Left colon (tissue), 2 donors: ENCODE measurements at regions not wholly inside any gene's neighbourhood (a gene's known extent, or its start where the extent isn't known, plus 50 kb on each side); places are given as distances from the start of the nearest gene placed in this dataset.
A peak's percentile ranks its signal among the peaks of the same experiment; 100 is the strongest.
"Not testable (repeated sequence)": the region's sequence is repeated elsewhere in the genome, so short reads cannot be mapped to it uniquely, and the experiment has no call there.

Experiments used
- ATAC-seq: fragments of 200-7000 bp; cut with Tn5 transposase; one replicate; pipeline ENCODE4 v1.9.1; 2020; ENCODE audit warnings: mild to moderate bottlenecking, moderate library complexity
- DNase-seq, 2 donors: peaks; one replicate each; pipeline ENCODE4 v3.0.0-alpha.2; 2020
- intact Hi-C, 2 donors: fragments of 100-400 bp; cut with DNase I in 1 of 2; cut with micrococcal nuclease in 1 of 2; formaldehyde crosslinking; loops; one replicate each; pipeline versions ENCODE4 v1.11.2 to v1.14.0; 2022; cut with DNase I, micrococcal nuclease
- donor health status: DM: no; HTN: no; CAD: no.
- donor health status: DM: yes; HTN: yes; CAD: no.

DNA sequence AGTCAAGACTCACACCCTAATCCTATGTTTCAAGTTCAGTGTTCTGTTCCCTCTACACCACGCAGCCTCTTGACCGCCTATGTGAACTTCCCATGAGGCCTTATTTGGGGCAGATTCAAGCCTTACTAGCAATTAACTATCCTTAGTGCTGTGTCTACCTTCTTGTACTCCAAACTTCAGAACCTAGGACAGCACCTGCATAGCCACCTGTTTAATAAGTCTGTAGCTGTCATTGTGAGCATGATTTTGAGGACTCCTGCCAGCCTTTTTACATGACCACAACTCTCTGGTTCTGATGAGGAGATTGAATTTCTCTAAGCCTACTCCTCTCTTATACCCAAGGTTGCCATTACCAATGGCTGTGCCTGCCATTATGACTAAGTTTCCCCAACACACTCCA is 50.8 kb upstream of the PCSK1 start:
- DNase-seq, result no peak
- peak; percentile 37 for ATAC-seq
- intact Hi-C loops, result no loop called here

- intact Hi-C loops, result no loop called here
- DNase-seq (no peak), ATAC-seq (no peak)
Measured at GRCh38 chr5:96487859-96488258, 54.8 kb upstream of the PCSK1 start.

DNA sequence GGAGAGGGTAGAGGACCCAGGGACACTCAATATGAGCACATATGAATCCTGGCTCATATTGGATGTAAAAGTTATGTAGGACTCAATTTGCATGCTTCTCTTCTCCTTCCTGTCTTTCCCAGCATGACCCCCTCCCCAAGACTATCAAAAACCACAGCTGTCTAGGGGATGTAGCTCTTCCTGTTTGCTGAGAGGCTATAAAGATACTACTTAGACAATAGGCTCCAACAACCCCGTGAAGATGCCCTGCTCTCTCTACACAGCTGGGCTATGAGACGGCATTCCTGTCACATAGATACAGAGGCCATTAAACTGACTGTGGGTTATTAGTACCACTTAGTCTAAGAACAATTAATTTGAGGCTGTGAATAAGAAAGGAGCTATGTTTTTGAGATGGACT is 56.5 kb upstream of the PCSK1 start:
- no peak for DNase-seq
- ATAC-seq, result no peak
- intact Hi-C loops, result no loop called here

- DNase-seq (no peak), ATAC-seq (no peak)
- intact Hi-C loops, result no loop called here
Measured at GRCh38 chr5:96492459-96493047, 59.5 kb upstream of the PCSK1 start.

GRCh38 chr5:96493219-96493790 is 60.3 kb upstream of the PCSK1 start:
- ATAC-seq, result no peak
- intact Hi-C loops, result no loop called here
- DNase-seq, result no peak

DNA sequence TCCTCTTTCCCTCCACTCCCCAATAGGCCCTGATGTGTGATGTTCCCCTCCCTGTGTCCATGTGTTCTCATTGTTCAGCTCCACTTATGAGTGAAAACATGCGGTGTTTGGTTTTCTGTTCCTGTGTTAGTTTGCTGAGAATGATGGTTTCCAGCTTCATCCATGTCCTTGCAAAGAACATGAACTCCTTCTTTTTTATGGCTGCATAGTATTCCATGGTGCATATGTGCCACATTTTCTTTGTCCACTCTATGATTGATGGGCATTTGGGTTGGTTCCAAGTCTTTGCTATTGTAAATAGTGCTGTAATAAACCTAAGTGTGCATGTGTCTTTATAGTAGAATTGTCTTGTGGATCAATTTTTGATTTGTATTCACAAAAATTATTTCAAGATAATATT is 62.4 kb upstream of the PCSK1 start:
- DNase-seq, ATAC-seq, intact Hi-C loops: not testable (repeated sequence)

DNA sequence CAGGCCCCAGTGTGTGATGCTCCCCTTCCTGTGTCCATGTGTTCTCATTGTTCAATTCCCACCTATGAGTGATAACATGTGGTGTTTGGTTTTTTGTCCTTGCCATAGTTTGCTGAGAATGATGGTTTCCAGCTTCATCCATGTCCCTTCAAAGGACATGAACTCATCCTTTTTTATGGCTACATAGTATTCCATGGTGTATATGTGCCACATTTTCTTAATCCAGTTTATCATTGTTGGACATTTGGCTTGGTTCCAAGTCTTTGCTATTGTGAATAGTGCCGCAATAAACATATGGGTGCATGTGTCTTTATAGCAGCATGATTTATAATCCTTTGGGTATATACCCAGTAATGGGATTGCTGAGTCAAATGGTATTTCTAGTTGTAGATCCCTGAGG is 64.0 kb upstream of the PCSK1 start:
- intact Hi-C loops, DNase-seq, ATAC-seq: not testable (repeated sequence)

GRCh38 chr5:96499753-96500345 is 66.8 kb upstream of the PCSK1 start:
- intact Hi-C loops, result no loop called here
- no peak for ATAC-seq

DNA sequence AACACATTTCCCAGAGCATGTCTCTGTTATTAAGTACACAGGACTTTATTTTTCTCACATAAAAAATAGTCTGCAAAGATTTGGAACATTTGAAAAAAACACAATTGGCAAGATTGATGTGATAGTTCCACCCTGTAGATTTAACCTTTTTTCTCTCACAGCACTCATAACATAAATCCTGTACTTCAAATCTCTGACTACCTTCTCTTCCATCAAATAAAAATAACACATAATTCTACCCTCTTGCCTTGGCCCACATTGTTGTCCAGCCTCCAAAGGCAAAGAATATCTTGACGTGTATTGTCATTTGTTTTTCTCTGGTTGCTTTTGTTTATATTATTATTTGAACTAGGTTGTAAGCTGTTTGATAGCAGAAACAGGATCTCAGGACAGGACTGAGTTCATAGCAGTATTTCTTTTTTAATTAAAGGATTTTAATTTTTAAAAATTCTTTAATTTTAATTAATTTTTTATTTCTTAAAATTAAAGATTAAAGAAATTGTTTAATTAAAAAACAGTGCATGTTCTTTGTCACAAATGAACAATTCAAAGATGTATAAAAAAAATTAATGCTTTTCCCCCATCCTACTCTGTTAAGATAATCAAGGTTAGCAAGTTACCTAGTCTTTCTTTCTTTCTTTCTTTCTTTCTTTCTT is 69.1 kb upstream of the PCSK1 start:
- ATAC-seq (no peak), DNase-seq (no peak)
- intact Hi-C loops, result no loop called here

More at GRCh38 chr5:96499753-96500345, 66.8 kb upstream of the PCSK1 start:
- no peak for DNase-seq

DNA sequence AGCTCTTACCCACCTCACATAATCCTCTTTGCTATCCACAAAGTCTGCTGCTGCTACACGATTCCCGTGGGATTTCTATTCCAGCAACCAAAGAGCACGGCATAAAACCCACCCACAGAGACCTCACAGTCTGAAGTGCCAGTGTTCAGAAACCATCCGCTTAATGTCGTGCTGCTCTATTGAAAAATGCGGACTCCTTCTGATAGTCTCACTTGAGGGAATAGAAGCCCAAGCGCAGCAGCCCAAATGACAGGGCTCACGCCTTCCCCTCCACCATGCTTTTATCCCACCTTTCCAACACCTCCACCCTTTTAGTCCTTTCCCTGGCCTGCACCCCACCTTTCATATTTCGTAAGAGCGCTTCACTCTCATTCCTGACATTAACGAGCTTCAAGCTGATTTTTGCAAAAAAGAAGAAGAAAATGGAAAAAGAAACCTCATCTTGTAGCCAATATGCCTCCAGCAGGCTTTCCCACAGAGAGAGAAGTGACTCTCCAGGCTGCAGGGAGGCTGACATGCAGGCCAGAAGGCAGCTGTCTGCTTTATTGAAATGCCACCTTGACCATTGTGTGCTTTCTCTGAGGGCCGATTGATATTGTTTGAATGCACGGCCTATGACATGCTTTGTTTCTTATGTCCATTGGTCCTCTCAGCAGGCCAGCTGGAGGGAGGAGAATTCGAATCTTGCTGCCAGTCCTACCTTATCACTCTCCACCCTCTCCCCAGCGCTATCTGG is 70.6 kb upstream of the PCSK1 start:
- intact Hi-C loops, result no loop called here
- ATAC-seq, result no peak
- DNase-seq, result no peak

DNA sequence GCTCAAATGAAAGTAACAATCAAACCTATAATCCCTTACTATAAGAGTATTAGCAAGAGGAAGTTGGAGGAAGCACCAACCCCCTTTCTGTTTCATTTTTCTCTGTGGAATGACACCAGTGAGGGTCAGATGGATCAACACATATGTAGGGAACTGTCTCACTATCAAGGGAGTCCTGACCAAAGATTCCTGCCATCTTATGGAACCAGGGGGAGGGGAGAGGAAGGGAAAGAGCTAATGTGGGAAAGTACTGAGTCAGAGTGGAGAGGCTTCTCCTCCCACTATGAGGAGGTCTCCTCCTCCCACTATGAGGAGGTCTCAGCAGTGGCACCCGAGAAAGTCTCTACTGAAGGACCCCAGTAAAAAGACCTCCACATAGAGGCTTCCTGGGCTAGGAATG is 73.3 kb upstream of the PCSK1 start:
- no peak for ATAC-seq
- no peak for DNase-seq
- intact Hi-C loops, result no loop called here

DNA sequence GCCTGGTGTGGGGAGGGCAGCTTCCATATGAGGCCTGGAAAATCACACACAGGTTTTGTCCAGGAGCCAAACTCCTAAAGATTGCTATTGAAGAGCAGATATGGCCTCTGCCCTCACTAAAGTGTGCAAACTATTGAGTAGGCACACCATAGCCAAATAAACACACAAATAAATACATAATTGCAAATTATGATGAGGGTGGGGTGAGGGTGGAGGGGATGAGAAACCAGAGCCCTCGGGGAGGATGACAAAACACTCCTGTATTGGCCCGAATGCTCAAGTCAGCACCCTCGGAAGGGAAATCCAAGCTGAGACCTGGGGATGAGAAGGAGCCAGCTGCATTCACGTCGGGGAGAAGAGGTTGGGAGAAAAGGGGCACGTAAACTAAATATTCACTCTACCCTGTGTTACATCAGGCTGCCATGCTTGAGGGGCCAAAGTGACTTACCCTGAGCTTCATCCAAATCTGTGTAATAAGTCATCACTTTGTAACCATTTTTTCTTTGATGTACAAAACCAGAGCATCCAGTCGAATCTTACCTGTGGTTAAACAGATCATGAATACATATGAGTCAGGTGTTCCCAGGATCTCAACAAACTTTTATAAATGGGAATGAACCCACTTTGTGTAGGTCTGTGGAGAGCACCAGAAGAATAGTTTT is 73.9 kb upstream of the PCSK1 start:
- ATAC-seq, result no peak
- intact Hi-C loops, result no loop called here
- no peak for DNase-seq

DNA sequence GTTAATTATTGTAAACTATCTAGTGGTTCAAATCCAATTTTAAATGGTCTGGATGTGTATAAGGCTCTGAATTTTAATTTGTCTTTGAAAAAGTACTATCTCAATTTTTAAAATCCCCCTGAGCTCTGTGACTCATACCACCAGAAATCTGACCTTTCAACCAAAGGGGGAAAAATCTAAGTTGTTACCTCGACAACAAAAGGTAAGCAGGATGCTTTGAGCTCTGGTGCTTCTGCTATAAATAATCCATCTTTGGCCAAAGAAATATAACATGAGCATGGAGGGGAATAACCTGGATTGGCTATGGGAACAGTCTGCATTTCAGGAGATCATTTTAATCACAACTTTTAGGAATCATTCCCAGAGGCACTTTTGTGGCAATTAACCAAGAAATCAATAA is 76.3 kb upstream of the PCSK1 start:
- ATAC-seq (no peak), DNase-seq (no peak)
- intact Hi-C loops, result no loop called here

- intact Hi-C loops, result no loop called here
- ATAC-seq (peak; percentile 95), DNase-seq (no peak)
Measured at GRCh38 chr5:96509721-96510350, 76.8 kb upstream of the PCSK1 start.

DNA sequence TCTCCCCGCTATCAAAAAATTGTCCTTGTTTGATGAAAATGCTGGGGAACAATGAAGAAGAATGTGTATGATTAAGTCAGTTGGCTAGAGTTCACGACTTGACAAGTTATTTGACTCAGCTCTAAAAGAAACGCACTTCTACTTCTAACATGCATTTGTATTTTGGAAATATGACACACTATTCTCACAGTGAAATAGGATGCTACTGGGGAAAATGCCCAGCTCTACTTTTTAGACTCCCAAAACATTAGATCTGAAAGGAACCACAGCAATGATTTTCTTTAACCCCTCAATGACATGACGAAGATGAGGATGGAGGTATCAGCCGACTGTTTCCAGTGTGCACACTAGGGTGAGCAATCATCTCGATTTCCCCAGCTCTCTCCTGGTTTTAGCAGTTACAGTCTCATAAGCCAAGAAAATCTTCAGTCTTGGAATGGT is 83.6 kb upstream of the PCSK1 start:
- no peak for DNase-seq
- intact Hi-C loops, result no loop called here
- no peak for ATAC-seq

DNA sequence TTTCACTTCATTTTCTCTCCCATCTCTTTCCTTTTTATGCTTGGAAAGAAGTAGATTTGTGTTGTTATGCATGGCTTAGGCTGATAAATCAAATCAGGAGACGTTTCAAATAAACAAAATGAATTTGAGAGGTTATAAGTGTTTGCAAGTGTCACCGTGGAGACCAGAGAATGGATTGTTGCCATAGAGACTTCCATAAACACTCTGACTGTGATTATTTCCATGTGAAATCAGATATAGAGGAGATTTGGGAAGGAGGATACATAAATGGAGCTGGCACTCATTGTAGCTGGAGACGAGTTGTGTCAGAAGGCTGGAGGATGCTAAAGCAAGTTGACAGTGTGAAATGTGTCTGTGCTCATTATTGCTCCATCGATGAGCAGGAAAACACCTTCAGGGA is 84.2 kb upstream of the PCSK1 start:
- no peak for DNase-seq
- intact Hi-C loops, result no loop called here
- no peak for ATAC-seq

DNA sequence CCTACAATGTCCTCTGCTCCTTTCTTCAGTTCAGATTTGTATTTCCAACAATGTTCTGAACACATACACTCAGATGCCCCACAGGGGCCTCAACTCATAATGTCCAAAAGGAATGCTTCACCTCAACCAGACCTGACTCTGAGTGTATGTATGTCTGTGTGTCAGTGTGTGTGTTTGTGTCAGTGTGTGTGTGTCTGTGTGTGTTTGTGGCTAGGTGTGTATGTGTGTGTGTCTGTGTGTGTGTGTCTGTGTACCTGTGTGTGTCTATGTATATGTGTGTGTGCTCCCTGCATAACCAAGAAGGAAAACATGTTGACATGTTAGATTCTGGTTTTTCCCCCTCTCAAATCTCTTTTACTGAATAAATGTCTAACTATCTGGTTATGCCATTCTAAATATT is 87.3 kb upstream of the PCSK1 start:
- ATAC-seq, result no peak
- intact Hi-C loops, result no loop called here

DNA sequence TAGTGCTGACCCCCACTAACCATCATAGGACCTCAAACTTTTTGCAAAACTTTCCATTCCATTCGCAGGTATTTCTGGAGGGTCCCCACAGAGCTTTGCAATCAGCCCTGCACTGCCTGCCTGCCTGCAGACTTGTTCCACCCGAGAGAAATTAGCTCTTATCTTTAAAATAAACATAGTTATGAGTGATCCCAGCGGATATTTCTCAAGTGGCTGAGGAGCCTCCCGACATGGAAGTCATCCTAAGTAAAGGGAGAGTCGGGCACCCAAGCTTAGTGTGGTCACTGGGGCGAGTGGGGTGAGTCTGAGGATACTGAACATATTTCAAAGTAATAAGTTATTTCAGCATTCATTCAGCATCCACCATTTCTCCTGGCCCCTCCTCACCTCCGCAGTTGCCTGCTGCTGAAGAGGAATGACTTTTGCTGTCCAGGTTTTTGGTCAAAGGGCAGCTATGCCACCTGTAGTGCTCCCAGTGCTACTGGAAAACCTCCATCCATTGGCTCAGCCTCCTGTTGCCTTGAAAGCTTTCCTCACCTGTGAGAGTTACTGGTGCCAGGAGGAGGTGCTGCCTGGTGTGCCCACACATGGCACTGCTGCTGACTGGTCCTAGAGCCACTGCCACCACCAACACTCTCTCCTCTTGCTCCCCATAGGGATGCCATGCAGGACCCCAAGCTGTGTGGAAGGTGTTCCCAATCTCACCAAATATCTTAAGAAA is 89.7 kb upstream of the PCSK1 start:
- ATAC-seq, result no peak
- intact Hi-C loops, result no loop called here
- DNase-seq, result no peak

More for the DNA sequence above, 87.3 kb upstream of the PCSK1 start:
- no peak for DNase-seq
